Retinal pigment epithelial cell (primary cell): ENCODE measurements at regions not wholly inside any gene's neighbourhood (a gene's known extent, or its start where the extent isn't known, plus 50 kb on each side); places are given as distances from the start of the nearest gene placed in this dataset.

ENCODE experiments used
- DNase-seq: peaks from one replicate; pipeline ENCODE4 v3.0.0-alpha.2; 2010; ENCODE audit warnings: low read depth
- H3K4me3 ChIP-seq: 2 replicates; pipeline ENCODE4 v1.5.1; 2011; ENCODE audit warnings: mild to moderate bottlenecking, low read length, control low read depth, moderate library complexity
- CTCF ChIP-seq: conservative IDR thresholded peaks from 2 replicates; pipeline ENCODE4 v1.5.1; 2011; ENCODE audit warnings: low read depth, low read length, control low read depth, inconsistent platforms

- DNase-seq = no peak
- no peak overlapping the region for H3K4me3 ChIP-seq
- no peak for TF ChIP-seq CTCF
Observed at GRCh38 chr15:96699871-96700401, 369.4 kb downstream of the NR2F2 start.

- DNase-seq = no peak
- H3K4me3 ChIP-seq = no peak overlapping the region
- no peak for TF ChIP-seq CTCF
Observed at GRCh38 chr15:96700555-96700954, 370.1 kb downstream of the NR2F2 start.

- DNase-seq = no peak
- H3K4me3 ChIP-seq = no peak overlapping the region
- TF ChIP-seq CTCF = peak; percentile 37
Observed at GRCh38 chr15:96701443-96701842, 370.9 kb downstream of the NR2F2 start.

- no peak overlapping the region for H3K4me3 ChIP-seq
- no peak for DNase-seq
- TF ChIP-seq CTCF = no peak
Observed at GRCh38 chr15:96701877-96702276, 371.4 kb downstream of the NR2F2 start.

GRCh38 chr15:96702589-96702988 is 372.1 kb downstream of the NR2F2 start:
- no peak for TF ChIP-seq CTCF
- no peak overlapping the region for H3K4me3 ChIP-seq
- DNase-seq = no peak

- no peak overlapping the region for H3K4me3 ChIP-seq
- no peak for DNase-seq
- no peak for TF ChIP-seq CTCF
Observed at GRCh38 chr15:96703091-96703490, 372.6 kb downstream of the NR2F2 start.

- no peak for TF ChIP-seq CTCF
- no peak for DNase-seq
- no peak overlapping the region for H3K4me3 ChIP-seq
Observed at GRCh38 chr15:96703794-96704550, 373.5 kb downstream of the NR2F2 start.
